HL-60 (cell line): ENCODE measurements at regions not wholly inside any gene's neighbourhood (a gene's known extent, or its start where the extent isn't known, plus 50 kb on each side); places are given as distances from the start of the nearest gene placed in this dataset.

Experiments
- DNase-seq, 2 experiments: peaks; one replicate each; pipeline ENCODE4 v3.0.0-alpha.2; 2010 to 2020; ENCODE audit warnings: low read depth in 1 of 2, low spot score in 1 of 2
- H3K27ac ChIP-seq: fragments of 250-450 bp; sonication (Bioruptor Pico); replicated peaks from 2 replicates; pipeline ENCODE4 v1.5.1; 2020; ENCODE audit warnings: mild to moderate bottlenecking, moderate library complexity
- H3K27me3 ChIP-seq: fragments of 250-450 bp; sonication (Bioruptor Pico); 2 replicates; pipeline ENCODE4 v1.5.1; 2021; ENCODE audit warnings: mild to moderate bottlenecking, moderate library complexity; ENCODE audit not compliant: insufficient read depth, poor library complexity, severe bottlenecking
- H3K4me3 ChIP-seq: replicated peaks from 2 replicates; pipeline ENCODE4 v1.5.1; 2011; ENCODE audit warnings: mild to moderate bottlenecking, control low read depth, low read length; ENCODE audit not compliant: insufficient read depth
- GABPA ChIP-seq: IDR thresholded peaks from 2 replicates; pipeline ENCODE4 v1.6.1; 2012; ENCODE audit warnings: low read depth
- POLR2AphosphoS5 ChIP-seq: IDR thresholded peaks from 2 replicates; pipeline ENCODE4 v1.6.1; 2012; ENCODE audit warnings: low read depth
- SPI1 ChIP-seq: IDR thresholded peaks from 2 replicates; pipeline ENCODE4 v1.6.1; 2012; ENCODE audit warnings: low read depth, mild to moderate bottlenecking, borderline replicate concordance
- TF ChIP-seq, protein P1 (sequence below): IDR thresholded peaks from 2 replicates; pipeline ENCODE4 v1.6.1; 2012; ENCODE audit warnings: low read depth; ENCODE audit not compliant: insufficient replicate concordance
- TF ChIP-seq, protein P2 (sequence below): IDR thresholded peaks from one replicate; pipeline ENCODE4 v1.5.1; 2011; ENCODE audit warnings: low read length, control low read depth, inconsistent platforms; ENCODE audit not compliant: insufficient read depth

DNA sequence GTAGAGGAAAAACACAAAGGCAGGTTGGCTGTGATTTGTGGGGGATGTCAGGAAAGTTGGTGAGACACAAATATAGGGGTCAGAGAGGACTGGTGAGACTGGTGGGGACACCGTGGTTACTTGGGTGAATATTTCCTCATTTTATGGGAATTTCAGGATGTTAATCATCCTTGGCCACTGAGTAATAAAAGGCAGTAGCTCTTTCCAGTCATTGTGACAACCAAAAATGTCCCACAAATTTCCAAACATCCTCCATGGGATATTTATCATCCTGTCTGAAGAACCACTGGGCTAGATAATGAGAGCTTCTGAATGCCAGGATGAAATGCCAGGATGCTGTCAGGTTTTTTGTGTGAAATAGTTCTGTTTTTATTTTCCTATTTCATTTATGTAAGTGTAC, 374.1 kb downstream of the CD109 start:
- Histone ChIP-seq H3K4me3 (no peak overlapping the region), H3K27me3 (peaks cover 3% of the 10 kb centered on the region), H3K27ac (no peak overlapping the region)
- DNase-seq: no peak
- TF ChIP-seq POLR2AphosphoS5: no peak
- TF ChIP-seq GABPA: no peak
- TF ChIP-seq SPI1: no peak
- TF ChIP-seq, protein P1, sequence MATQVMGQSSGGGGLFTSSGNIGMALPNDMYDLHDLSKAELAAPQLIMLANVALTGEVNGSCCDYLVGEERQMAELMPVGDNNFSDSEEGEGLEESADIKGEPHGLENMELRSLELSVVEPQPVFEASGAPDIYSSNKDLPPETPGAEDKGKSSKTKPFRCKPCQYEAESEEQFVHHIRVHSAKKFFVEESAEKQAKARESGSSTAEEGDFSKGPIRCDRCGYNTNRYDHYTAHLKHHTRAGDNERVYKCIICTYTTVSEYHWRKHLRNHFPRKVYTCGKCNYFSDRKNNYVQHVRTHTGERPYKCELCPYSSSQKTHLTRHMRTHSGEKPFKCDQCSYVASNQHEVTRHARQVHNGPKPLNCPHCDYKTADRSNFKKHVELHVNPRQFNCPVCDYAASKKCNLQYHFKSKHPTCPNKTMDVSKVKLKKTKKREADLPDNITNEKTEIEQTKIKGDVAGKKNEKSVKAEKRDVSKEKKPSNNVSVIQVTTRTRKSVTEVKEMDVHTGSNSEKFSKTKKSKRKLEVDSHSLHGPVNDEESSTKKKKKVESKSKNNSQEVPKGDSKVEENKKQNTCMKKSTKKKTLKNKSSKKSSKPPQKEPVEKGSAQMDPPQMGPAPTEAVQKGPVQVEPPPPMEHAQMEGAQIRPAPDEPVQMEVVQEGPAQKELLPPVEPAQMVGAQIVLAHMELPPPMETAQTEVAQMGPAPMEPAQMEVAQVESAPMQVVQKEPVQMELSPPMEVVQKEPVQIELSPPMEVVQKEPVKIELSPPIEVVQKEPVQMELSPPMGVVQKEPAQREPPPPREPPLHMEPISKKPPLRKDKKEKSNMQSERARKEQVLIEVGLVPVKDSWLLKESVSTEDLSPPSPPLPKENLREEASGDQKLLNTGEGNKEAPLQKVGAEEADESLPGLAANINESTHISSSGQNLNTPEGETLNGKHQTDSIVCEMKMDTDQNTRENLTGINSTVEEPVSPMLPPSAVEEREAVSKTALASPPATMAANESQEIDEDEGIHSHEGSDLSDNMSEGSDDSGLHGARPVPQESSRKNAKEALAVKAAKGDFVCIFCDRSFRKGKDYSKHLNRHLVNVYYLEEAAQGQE: no peak
- TF ChIP-seq, protein P2, sequence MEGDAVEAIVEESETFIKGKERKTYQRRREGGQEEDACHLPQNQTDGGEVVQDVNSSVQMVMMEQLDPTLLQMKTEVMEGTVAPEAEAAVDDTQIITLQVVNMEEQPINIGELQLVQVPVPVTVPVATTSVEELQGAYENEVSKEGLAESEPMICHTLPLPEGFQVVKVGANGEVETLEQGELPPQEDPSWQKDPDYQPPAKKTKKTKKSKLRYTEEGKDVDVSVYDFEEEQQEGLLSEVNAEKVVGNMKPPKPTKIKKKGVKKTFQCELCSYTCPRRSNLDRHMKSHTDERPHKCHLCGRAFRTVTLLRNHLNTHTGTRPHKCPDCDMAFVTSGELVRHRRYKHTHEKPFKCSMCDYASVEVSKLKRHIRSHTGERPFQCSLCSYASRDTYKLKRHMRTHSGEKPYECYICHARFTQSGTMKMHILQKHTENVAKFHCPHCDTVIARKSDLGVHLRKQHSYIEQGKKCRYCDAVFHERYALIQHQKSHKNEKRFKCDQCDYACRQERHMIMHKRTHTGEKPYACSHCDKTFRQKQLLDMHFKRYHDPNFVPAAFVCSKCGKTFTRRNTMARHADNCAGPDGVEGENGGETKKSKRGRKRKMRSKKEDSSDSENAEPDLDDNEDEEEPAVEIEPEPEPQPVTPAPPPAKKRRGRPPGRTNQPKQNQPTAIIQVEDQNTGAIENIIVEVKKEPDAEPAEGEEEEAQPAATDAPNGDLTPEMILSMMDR: no peak

DNA sequence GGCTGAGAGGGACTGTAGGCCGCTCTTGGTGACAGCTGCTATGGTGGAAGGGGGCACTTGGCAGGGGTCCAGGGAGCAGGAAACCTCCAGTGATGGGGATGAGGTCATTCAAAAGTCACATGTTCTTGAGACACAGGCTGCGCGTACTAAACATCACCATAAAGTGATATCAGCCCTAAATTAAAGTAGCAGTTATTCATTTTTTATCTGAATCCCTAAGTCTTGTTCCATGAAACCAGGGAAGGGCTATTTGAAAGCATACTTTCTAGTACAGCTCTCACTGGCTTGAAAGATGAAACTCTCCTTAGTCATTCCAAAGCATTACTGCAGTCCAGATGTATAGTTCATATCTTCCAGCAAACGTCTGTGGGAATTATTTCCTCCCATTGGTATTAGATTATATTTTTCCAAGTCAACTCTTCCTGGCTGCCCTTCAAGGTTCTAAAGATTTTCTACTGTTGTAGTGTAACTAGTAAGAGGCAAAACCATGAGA, 373.1 kb downstream of the CD109 start:
- Histone ChIP-seq H3K27ac (no peak overlapping the region), H3K4me3 (no peak overlapping the region), H3K27me3 (peaks cover 3% of the 10 kb centered on the region)
- DNase-seq: no peak
- TF ChIP-seq, protein P2: no peak
- TF ChIP-seq, protein P1: no peak
- no peak for TF ChIP-seq POLR2AphosphoS5
- TF ChIP-seq GABPA: no peak
- TF ChIP-seq SPI1: no peak

DNA sequence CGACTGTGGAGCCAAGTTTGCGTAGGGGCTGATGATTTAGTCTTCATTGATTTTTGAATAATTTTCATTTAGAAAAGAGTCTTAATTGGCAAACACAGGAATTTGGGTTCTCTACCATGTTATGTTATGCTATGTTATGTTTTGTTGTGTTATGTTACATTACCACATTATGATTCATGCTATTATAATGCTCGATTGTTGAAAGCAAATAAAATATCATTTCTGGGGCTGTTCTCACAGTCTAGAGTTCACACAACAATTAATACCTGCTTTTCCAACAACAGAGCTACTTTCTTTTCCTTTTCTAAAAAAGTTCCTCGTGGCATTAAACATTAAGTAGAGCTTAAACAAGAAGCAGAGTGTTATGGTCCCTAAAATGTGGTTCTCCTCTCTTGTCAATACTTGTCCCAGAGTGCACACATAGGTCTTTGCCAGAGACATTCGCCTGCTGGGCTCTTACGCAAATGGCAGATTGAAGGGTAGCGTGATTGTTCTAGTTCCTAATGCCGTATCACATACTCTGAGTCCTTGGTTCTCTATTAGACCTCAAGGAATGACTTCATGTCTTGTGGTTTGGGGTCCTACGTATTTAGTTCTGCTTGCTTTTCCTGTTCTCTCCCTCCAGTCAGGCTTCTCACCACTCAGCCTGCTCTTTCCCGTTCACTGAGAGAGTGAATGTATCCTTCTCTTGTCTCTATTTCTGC, 370.3 kb downstream of the CD109 start:
- Histone ChIP-seq H3K27ac (no peak overlapping the region), H3K27me3 (no peaks in the 10 kb centered on the region), H3K4me3 (no peak overlapping the region)
- TF ChIP-seq, protein P2: no peak
- TF ChIP-seq, protein P1: no peak
- no peak for TF ChIP-seq SPI1
- TF ChIP-seq GABPA: no peak
- TF ChIP-seq POLR2AphosphoS5: no peak
- DNase-seq: no peak
